Naive thymus-derived CD4-positive, alpha-beta T cell (primary cell): ENCODE measurements at regions not wholly inside any gene's neighbourhood (a gene's known extent, or its start where the extent isn't known, plus 50 kb on each side); places are given as distances from the start of the nearest gene placed in this dataset.

Experiments
- ATAC-seq: fragments of 150-1000 bp; cut with Tn5 transposase; 2 replicates; pipeline ENCODE4 v1.10.0; 2021; ENCODE audit warnings: mild to moderate bottlenecking, moderate library complexity
- CTCF ChIA-PET: fragments of 350-600 bp; sonication (Branson Sonifier 250); formaldehyde crosslinking; loops from one replicate; lab custom pipeline; 2021; ENCODE audit warnings: antibody characterized with exemption; lab: Charles Lee
- POLR2A ChIA-PET: fragments of 350-600 bp; sonication (Branson Sonifier 250); formaldehyde crosslinking; loops from one replicate; lab custom pipeline; 2021; ENCODE audit warnings: antibody characterized with exemption, inconsistent platforms; lab: Charles Lee
- DNase-seq, 9 donors: peaks; one replicate each; pipeline versions ENCODE4 v3.0.0 to v3.0.0-alpha.2; 2020 to 2022; ENCODE audit warnings: mixed read lengths in 1 of 9
- H3K27ac ChIP-seq: one replicate; pipeline ENCODE4 v1.7.0; 2013; ENCODE audit warnings: mild to moderate bottlenecking, low read depth, low read length, moderate library complexity
- H3K27me3 ChIP-seq, 2 donors: one replicate each; pipeline ENCODE4 v1.7.0; 2013; ENCODE audit warnings: low read length in 2 of 2, mild to moderate bottlenecking in 2 of 2, moderate library complexity in 2 of 2; ENCODE audit not compliant: control insufficient read depth in 2 of 2, insufficient read depth in 2 of 2
- H3K36me3 ChIP-seq, 3 experiments: 1 replicate in 2 of 3; 2 replicates in 1 of 3; pipeline ENCODE4 v1.7.0; 2013; ENCODE audit warnings: low read length in 3 of 3, mild to moderate bottlenecking in 3 of 3, moderate library complexity in 1 of 3; ENCODE audit not compliant: insufficient read depth in 3 of 3, control insufficient read depth in 2 of 3
- H3K4me1 ChIP-seq, 2 donors: one replicate each; pipeline ENCODE4 v1.7.0; 2013; ENCODE audit warnings: low read length in 2 of 2, mild to moderate bottlenecking in 2 of 2, moderate library complexity in 1 of 2; ENCODE audit not compliant: control insufficient read depth in 2 of 2, insufficient read depth in 2 of 2
- H3K4me3 ChIP-seq: 2 replicates; pipeline ENCODE4 v1.7.0; 2013; ENCODE audit warnings: mild to moderate bottlenecking, low read length
- H3K9me3 ChIP-seq, 3 experiments: 1 replicate in 2 of 3; 2 replicates in 1 of 3; pipeline ENCODE4 v1.7.0; 2013; ENCODE audit warnings: low read length in 3 of 3; ENCODE audit not compliant: control insufficient read depth in 2 of 3
- H3K27ac Mint-ChIP-seq, 9 donors: one replicate each; pipeline ENCODE4 v1.8.0; 2020 to 2022; ENCODE audit warnings: mixed read lengths in 9 of 9, mild to moderate bottlenecking in 8 of 9, moderate library complexity in 5 of 9, inconsistent platforms in 2 of 9
- H3K27me3 Mint-ChIP-seq, 5 donors: one replicate each; pipeline ENCODE4 v1.8.0; 2021 to 2022; ENCODE audit warnings: mixed read lengths in 5 of 5, mild to moderate bottlenecking in 1 of 5
- H3K36me3 Mint-ChIP-seq, 5 donors: one replicate each; pipeline ENCODE4 v1.8.0; 2020 to 2022; ENCODE audit warnings: mixed read lengths in 5 of 5, mild to moderate bottlenecking in 3 of 5, inconsistent platforms in 1 of 5
- H3K4me1 Mint-ChIP-seq, 7 donors: one replicate each; pipeline ENCODE4 v1.8.0; 2020 to 2022; ENCODE audit warnings: mixed read lengths in 7 of 7, mild to moderate bottlenecking in 3 of 7, inconsistent platforms in 1 of 7
- H3K4me3 Mint-ChIP-seq, 10 donors: one replicate each; pipeline ENCODE4 v1.8.0; 2020 to 2022; ENCODE audit warnings: mild to moderate bottlenecking in 10 of 10, mixed read lengths in 10 of 10, moderate library complexity in 6 of 10, inconsistent platforms in 2 of 10
- H3K9me3 Mint-ChIP-seq, 11 donors: one replicate each; pipeline ENCODE4 v1.8.0; 2020 to 2022; ENCODE audit warnings: mixed read lengths in 11 of 11, mild to moderate bottlenecking in 4 of 11, inconsistent platforms in 1 of 11, moderate library complexity in 1 of 11
- intact Hi-C, 2 donors: fragments of 100-400 bp; cut with micrococcal nuclease; formaldehyde crosslinking; loops; one replicate each; pipeline ENCODE4 v1.15.1; 2023

GRCh38 chr16:89042711-89043551 lies 50.7 kb upstream of the ACSF3 start:
- H3K4me1 Mint-ChIP-seq = peaks cover 0 to 7% (median 0%) of the 10 kb centered on the region in 7 donors
- Histone ChIP-seq H3K27me3 (no peaks in the 10 kb centered on the region), H3K4me1 (no peaks in the 10 kb centered on the region), H3K9me3 (no peaks in the 10 kb centered on the region), H3K36me3 (no peaks in the 10 kb centered on the region), H3K27ac (no peak overlapping the region), H3K4me3 (no peak overlapping the region)
- no peaks in the 10 kb centered on the region for H3K36me3 Mint-ChIP-seq
- CTCF ChIA-PET = no interaction called here
- ATAC-seq (no peak), DNase-seq (no peak)
- H3K9me3 Mint-ChIP-seq = peaks cover 0 to 5% (median 0%) of the 10 kb centered on the region in 11 donors
- peaks cover 0 to 5% (median 0%) of the 10 kb centered on the region in 5 donors for H3K27me3 Mint-ChIP-seq
- H3K4me3 Mint-ChIP-seq = no peak overlapping the region
- H3K27ac Mint-ChIP-seq = no peak overlapping the region
- POLR2A ChIA-PET = no interaction called here
- intact Hi-C loops = no loop called here

- no peak overlapping the region for H3K27ac ChIP-seq
- Mint-ChIP-seq H3K9me3 (peaks cover 0 to 5% (median 0%) of the 10 kb centered on the region in 11 donors), H3K36me3 (no peaks in the 10 kb centered on the region), H3K4me3 (no peak overlapping the region), H3K27ac (peak overlapping the region in 1 of 9 donors; percentile 20), H3K4me1 (peaks cover 0 to 7% (median 0%) of the 10 kb centered on the region in 7 donors), H3K27me3 (no peaks in the 10 kb centered on the region)
- intact Hi-C loops = no loop called here
- POLR2A ChIA-PET = no interaction called here
- no peak for DNase-seq
- no peak for ATAC-seq
- no peaks in the 10 kb centered on the region for H3K4me1 ChIP-seq
- CTCF ChIA-PET = no interaction called here
- no peaks in the 10 kb centered on the region for H3K36me3 ChIP-seq
- H3K27me3 ChIP-seq = no peaks in the 10 kb centered on the region
- H3K4me3 ChIP-seq = no peak overlapping the region
- no peaks in the 10 kb centered on the region for H3K9me3 ChIP-seq
Observed at GRCh38 chr16:89043636-89044417, 49.8 kb upstream of the ACSF3 start.
